GM10266 (cell line): ENCODE measurements at regions not wholly inside any gene's neighbourhood (a gene's known extent, or its start where the extent isn't known, plus 50 kb on each side); places are given as distances from the start of the nearest gene placed in this dataset.

Source experiments
- DNase-seq: peaks from one replicate; pipeline ENCODE4 v3.0.0; 2012; ENCODE audit errors: extremely low spot score
- TF ChIP-seq, protein P1 (sequence below): IDR thresholded peaks from 2 replicates; pipeline ENCODE4 v1.5.1; 2012; ENCODE audit warnings: mild to moderate bottlenecking, low read depth; ENCODE audit not compliant: control insufficient read depth, insufficient read depth; ENCODE audit errors: missing control alignments

DNA sequence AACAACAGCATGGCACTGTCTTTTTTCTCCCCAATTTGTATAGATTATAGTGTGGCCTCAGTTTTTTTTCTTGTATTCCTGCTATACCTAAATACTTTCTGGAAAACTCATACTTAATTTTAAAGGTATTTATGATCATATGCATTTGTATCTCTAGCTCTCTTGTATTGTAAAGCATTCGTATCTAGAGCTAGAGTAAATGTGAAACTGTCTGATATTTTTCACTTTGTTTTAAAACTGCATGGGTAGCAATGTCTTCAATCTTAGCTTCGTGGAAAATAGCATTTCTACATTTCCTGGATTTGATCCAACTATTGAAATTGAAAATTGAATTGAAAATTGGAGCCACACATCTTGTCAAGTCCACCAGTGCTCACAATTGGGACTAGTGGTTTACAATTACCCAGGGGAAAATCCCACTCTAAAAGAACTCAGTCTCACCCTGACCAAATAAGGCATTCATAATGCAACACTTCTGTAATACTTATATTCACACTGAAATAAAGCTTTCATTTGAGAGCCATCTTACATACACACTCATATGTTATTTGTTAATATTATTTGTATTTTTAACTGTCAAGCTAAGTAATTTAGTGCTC lies 51.3 kb upstream of the KLF6 start:
- peak; percentile 53 for DNase-seq
- TF ChIP-seq, protein P1, sequence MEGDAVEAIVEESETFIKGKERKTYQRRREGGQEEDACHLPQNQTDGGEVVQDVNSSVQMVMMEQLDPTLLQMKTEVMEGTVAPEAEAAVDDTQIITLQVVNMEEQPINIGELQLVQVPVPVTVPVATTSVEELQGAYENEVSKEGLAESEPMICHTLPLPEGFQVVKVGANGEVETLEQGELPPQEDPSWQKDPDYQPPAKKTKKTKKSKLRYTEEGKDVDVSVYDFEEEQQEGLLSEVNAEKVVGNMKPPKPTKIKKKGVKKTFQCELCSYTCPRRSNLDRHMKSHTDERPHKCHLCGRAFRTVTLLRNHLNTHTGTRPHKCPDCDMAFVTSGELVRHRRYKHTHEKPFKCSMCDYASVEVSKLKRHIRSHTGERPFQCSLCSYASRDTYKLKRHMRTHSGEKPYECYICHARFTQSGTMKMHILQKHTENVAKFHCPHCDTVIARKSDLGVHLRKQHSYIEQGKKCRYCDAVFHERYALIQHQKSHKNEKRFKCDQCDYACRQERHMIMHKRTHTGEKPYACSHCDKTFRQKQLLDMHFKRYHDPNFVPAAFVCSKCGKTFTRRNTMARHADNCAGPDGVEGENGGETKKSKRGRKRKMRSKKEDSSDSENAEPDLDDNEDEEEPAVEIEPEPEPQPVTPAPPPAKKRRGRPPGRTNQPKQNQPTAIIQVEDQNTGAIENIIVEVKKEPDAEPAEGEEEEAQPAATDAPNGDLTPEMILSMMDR, result no peak

DNA sequence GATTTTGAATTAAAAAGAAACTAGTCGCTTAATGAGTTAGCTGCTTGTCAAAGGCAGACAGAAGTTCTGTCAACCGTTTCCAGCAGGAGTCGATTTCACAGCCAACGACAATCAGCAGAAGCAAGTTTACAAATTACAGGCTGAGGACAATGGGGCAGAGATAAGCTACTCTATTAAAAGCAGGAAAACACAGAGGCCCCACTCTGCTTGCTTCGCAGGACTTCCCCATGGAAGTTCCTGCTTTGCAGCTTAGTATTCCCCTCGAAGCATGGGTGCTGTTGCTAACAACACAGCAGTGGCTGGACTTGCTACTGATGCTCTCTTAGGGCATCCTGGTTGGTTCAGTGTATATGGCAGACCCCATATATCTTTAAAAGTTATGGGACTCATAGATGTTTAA lies 50.8 kb upstream of the KLF6 start:
- TF ChIP-seq, protein P1, result no peak
- peak; percentile 22 for DNase-seq

DNA sequence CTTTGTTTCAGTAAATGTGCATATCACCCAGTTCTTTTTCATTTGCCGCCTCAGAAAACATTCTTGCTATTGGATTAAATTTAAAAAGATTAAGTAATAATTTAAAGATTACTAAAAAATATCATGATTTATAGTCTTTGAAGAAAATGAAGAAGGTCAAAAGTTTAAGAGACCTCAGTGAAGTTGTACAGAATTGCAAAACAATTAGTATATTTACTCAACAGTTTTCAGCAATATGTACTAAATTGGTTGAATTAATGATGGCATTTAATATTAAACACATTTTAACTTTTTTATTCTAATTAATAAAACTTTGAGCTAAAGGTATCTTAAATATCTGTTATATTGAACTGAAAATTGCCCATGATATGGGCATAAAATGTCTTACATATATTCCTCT lies 49.9 kb upstream of the KLF6 start:
- TF ChIP-seq, protein P1, result no peak
- no peak for DNase-seq
